K562 (cell line): ENCODE measurements at regions not wholly inside any gene's neighbourhood (a gene's known extent, or its start where the extent isn't known, plus 50 kb on each side); places are given as distances from the start of the nearest gene placed in this dataset.

Source experiments
- ATAC-seq: fragments of 200-7000 bp; cut with Tn5 transposase; 3 replicates; pipeline ENCODE4 v1.9.1; 2020; ENCODE audit warnings: moderate library complexity
- BruUV-seq: library from RNA; stranded (reverse); fragments of 400-500 nt; replicated peaks from 2 replicates; lab custom pipeline; 2021; lab: Mats Ljungman, UMichigan
- CTCF ChIA-PET: fragments of 300-600 bp; formaldehyde crosslinking; extraction: SDS; loops from one replicate; lab custom pipeline; 2021; ENCODE audit warnings: low intra/inter-chr PET ratio; lab: Yijun Ruan, JAX
- POLR2A ChIA-PET: fragments of 300-600, 350-650 bp; sonication (Branson Sonifier 250); formaldehyde crosslinking; extraction: SDS; loops from one replicate; lab custom pipeline; 2021; ENCODE audit warnings: antibody characterized with exemption, inconsistent platforms; lab: Yijun Ruan, JAX
- DNase-seq, 4 experiments: peaks; one replicate each; pipeline versions ENCODE4 v3.0.0 to v3.0.0-alpha.2; 2011 to 2018; ENCODE audit warnings: low spot score in 3 of 4, mixed read lengths in 3 of 4; ENCODE audit errors: extremely low read depth in 1 of 4
- FAIRE-seq: peaks from 2 replicates; lab custom pipeline; 2011; peaks lifted over from hg19 to GRCh38; lab: Jason Lieb, UNC
- H2AFZ ChIP-seq: 2 replicates; pipeline ENCODE4 v1.6.0; 2011; ENCODE audit warnings: low read depth, low read length, control low read depth, inconsistent platforms
- H3K27ac ChIP-seq: fragments of 200-600 bp; 3 replicates; pipeline ENCODE4 v1.8.0; 2011; ENCODE audit warnings: low read depth, mild to moderate bottlenecking, control low read depth, inconsistent platforms, low read length, moderate library complexity, mixed read lengths; ENCODE audit errors: extremely low read depth
- H3K27me3 ChIP-seq, 2 experiments: fragments of 300-600 bp in 1 of 2; 2 replicates in 1 of 2; 3 replicates in 1 of 2; pipeline versions ENCODE4 v1.6.0 to v1.8.0; 2011; ENCODE audit warnings: inconsistent platforms in 2 of 2, low read length in 2 of 2, mild to moderate bottlenecking in 1 of 2, mixed read lengths in 1 of 2, moderate library complexity in 1 of 2; ENCODE audit not compliant: control insufficient read depth in 2 of 2, insufficient read depth in 2 of 2
- H3K36me3 ChIP-seq: fragments of 300-600 bp; 3 replicates; pipeline ENCODE4 v1.8.0; 2011; ENCODE audit warnings: mild to moderate bottlenecking, low read length, inconsistent platforms; ENCODE audit not compliant: control insufficient read depth, insufficient read depth
- H3K4me1 ChIP-seq, 2 experiments: fragments of 200-600 bp in 1 of 2; replicated peaks in 1 of 2; 2 replicates in 1 of 2; 3 replicates in 1 of 2; pipeline versions ENCODE4 v1.5.1 to v1.8.0; 2011; ENCODE audit warnings: inconsistent platforms in 2 of 2, low read length in 2 of 2, mild to moderate bottlenecking in 1 of 2, mixed read lengths in 1 of 2, moderate library complexity in 1 of 2; ENCODE audit not compliant: control insufficient read depth in 2 of 2, insufficient read depth in 2 of 2
- H3K4me2 ChIP-seq: 2 replicates; pipeline ENCODE4 v1.6.1; 2011; ENCODE audit warnings: low read length, control low read depth, inconsistent platforms, mixed read lengths; ENCODE audit not compliant: insufficient read depth
- H3K4me3 ChIP-seq: fragments of 200-600 bp; sonication (generic), shearing (Covaris generic); 2 replicates; pipeline ENCODE4 v1.5.1; 2016; ENCODE audit warnings: control low read depth, inconsistent platforms
- H3K79me2 ChIP-seq: fragments of 200-600 bp; 3 replicates; pipeline ENCODE4 v1.8.0; 2011; ENCODE audit warnings: low read length, inconsistent platforms; ENCODE audit not compliant: control insufficient read depth, insufficient read depth
- H3K9ac ChIP-seq, 2 experiments: 2 replicates each; pipeline versions ENCODE4 v1.6.0 to v1.6.1; 2011; ENCODE audit warnings: low read depth in 2 of 2, low read length in 2 of 2, control low read depth in 1 of 2, inconsistent platforms in 1 of 2, mild to moderate bottlenecking in 1 of 2, mixed read lengths in 1 of 2; ENCODE audit not compliant: insufficient read depth in 1 of 2
- H3K9me1 ChIP-seq: one replicate; pipeline ENCODE4 v1.6.0; 2011; ENCODE audit warnings: inconsistent platforms, mild to moderate bottlenecking, low read length, moderate library complexity; ENCODE audit not compliant: control insufficient read depth, insufficient read depth
- H3K9me3 ChIP-seq: replicated peaks from 2 replicates; pipeline ENCODE4 v1.5.1; 2011; ENCODE audit warnings: low read depth, low read length, inconsistent platforms; ENCODE audit not compliant: control insufficient read depth, insufficient read depth
- H4K20me1 ChIP-seq: replicated peaks from 2 replicates; pipeline ENCODE4 v1.6.1; 2011; ENCODE audit warnings: low read length, inconsistent platforms, mixed read lengths; ENCODE audit not compliant: control insufficient read depth, insufficient read depth
- SFPQ ChIP-seq: fragments of 200-400 bp; formaldehyde crosslinking; IDR thresholded peaks from 2 replicates; pipeline ENCODE4 v1.6.1; 2017; ENCODE audit warnings: mild to moderate bottlenecking, low read depth, low read length, moderate library complexity
- SMAD2 ChIP-seq: fragments of 150-350 bp; IDR thresholded peaks from 2 replicates; pipeline ENCODE4 v1.6.1; 2014; ENCODE audit warnings: low read depth, mild to moderate bottlenecking, low read length
- SRSF3 ChIP-seq: fragments of 200-400 bp; formaldehyde crosslinking; IDR thresholded peaks from 2 replicates; pipeline ENCODE4 v1.6.1; 2016; ENCODE audit warnings: mild to moderate bottlenecking, low read length, moderate library complexity; ENCODE audit not compliant: insufficient read depth
- ZNF318 ChIP-seq, 2 experiments: fragments of 450-650 bp; IDR thresholded peaks; 2 replicates each; pipeline ENCODE4 v1.6.1; 2016; ENCODE audit warnings: mild to moderate bottlenecking in 2 of 2, borderline replicate concordance in 1 of 2, low read depth in 1 of 2, moderate library complexity in 1 of 2
- WGBS: fragments of 100-300 bp; shearing (Covaris generic); methylation state at CpG from one replicate; pipeline ENCODE4 v1.1.6; 2016; ENCODE audit warnings: low coverage, mixed read lengths; ENCODE audit not compliant: insufficient coverage; ENCODE audit errors: missing lambda C conversion rate; 5-methylcytosine and 5-hydroxymethylcytosine counted together
- in situ Hi-C: fragments of 300-500 bp; cut with MboI; formaldehyde crosslinking; loops from 4 replicates; pipeline ENCODE4 v1.15.0; 2018; ENCODE audit warnings: inconsistent platforms, mixed read lengths
- intact Hi-C: fragments of 100-400 bp; cut with micrococcal nuclease; formaldehyde crosslinking; loops from 2 replicates; pipeline ENCODE4 v1.14.2; 2022

GRCh38 chr13:54989418-54989817, 1960.8 kb downstream of the OLFM4 start (continued):
- no peak for TF ChIP-seq ZNF318 (IDR thresholded peaks at IDR 0.05; ENCODE audit: borderline replicate concordance in 1 of 2, low read depth in 1 of 2)
- TF ChIP-seq SMAD2 = no peak
- TF ChIP-seq, all 486 proteins: peak for 0

GRCh38 chr13:54999399-54999907, 1970.8 kb downstream of the OLFM4 start:
- Histone ChIP-seq H3K4me1 (no peaks in the 10 kb centered on the region), H2AFZ (no peak overlapping the region), H3K4me2 (no peak overlapping the region), H3K4me3 (no peak overlapping the region), H3K79me2 (no peaks in the 10 kb centered on the region), H3K36me3 (no peaks in the 10 kb centered on the region), H3K9ac (no peak overlapping the region), H3K9me3 (no peaks in the 10 kb centered on the region), H3K27me3 (no peaks in the 10 kb centered on the region), H3K9me1 (no peaks in the 10 kb centered on the region), H4K20me1 (no peaks in the 10 kb centered on the region), H3K27ac (no peak overlapping the region)
- FAIRE-seq = no peak
- DNase-seq = no peak
- ChIA-PET POLR2A (no interaction called here), CTCF (no interaction called here)
- in situ Hi-C loops = no loop called here
- BruUV-seq = no TSS peak
- intact Hi-C loops = no loop called here
- no peak for TF ChIP-seq SRSF3
- no peak for TF ChIP-seq SFPQ
- 0% methylated on average over 2 of the region's 2 CpGs for whole genome bisulfite sequencing
- ATAC-seq = no peak
